GM06990 (cell line): ENCODE measurements at regions not wholly inside any gene's neighbourhood (a gene's known extent, or its start where the extent isn't known, plus 50 kb on each side); places are given as distances from the start of the nearest gene placed in this dataset.
"Not testable (repeated sequence)": the region's sequence is repeated elsewhere in the genome, so short reads cannot be mapped to it uniquely, and the experiment has no call there.

ENCODE experiments used
- DNase-seq: peaks from one replicate; pipeline ENCODE4 v3.0.0-alpha.2; 2011; ENCODE audit not compliant: insufficient read length; ENCODE audit errors: extremely low read depth
- H3K27me3 ChIP-seq: replicated peaks from 2 replicates; pipeline ENCODE4 v1.6.0; 2011; ENCODE audit warnings: low read length; ENCODE audit not compliant: control insufficient read depth, insufficient read depth
- H3K36me3 ChIP-seq: 2 replicates; pipeline ENCODE4 v1.5.1; 2011; ENCODE audit warnings: low read length; ENCODE audit not compliant: control insufficient read depth, insufficient read depth
- H3K4me3 ChIP-seq: replicated peaks from 2 replicates; pipeline ENCODE4 v1.5.1; 2011; ENCODE audit warnings: low read depth, mild to moderate bottlenecking, control low read depth, low read length
- TF ChIP-seq, protein P1 (sequence below): IDR thresholded peaks from 2 replicates; pipeline ENCODE4 v1.5.1; 2011; ENCODE audit warnings: low read length, control low read depth, mild to moderate bottlenecking, inconsistent platforms; ENCODE audit not compliant: insufficient read depth, poor library complexity, severe bottlenecking

DNA sequence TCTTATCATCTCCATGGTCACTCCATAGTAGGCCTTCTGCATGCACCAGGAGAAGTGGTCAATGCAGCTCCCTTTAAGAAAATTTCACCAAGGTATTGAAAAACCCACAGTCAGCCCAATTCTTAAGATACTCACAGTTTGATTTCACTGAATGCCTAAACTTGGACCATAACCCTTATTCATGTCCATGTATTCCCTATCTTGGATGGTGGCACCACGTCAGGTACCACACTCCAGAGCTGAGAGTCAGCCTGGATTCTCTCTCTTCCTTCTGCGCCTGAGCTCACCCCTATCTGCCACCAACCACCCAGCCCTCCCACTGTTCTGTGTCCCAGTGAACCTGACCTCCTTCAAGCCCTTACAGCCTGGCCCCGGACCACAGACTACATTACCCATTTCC lies 183.2 kb upstream of the NR2F2 start:
- H3K27me3 ChIP-seq, result no peaks in the 10 kb centered on the region
- TF ChIP-seq, protein P1, sequence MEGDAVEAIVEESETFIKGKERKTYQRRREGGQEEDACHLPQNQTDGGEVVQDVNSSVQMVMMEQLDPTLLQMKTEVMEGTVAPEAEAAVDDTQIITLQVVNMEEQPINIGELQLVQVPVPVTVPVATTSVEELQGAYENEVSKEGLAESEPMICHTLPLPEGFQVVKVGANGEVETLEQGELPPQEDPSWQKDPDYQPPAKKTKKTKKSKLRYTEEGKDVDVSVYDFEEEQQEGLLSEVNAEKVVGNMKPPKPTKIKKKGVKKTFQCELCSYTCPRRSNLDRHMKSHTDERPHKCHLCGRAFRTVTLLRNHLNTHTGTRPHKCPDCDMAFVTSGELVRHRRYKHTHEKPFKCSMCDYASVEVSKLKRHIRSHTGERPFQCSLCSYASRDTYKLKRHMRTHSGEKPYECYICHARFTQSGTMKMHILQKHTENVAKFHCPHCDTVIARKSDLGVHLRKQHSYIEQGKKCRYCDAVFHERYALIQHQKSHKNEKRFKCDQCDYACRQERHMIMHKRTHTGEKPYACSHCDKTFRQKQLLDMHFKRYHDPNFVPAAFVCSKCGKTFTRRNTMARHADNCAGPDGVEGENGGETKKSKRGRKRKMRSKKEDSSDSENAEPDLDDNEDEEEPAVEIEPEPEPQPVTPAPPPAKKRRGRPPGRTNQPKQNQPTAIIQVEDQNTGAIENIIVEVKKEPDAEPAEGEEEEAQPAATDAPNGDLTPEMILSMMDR, result no peak

DNA sequence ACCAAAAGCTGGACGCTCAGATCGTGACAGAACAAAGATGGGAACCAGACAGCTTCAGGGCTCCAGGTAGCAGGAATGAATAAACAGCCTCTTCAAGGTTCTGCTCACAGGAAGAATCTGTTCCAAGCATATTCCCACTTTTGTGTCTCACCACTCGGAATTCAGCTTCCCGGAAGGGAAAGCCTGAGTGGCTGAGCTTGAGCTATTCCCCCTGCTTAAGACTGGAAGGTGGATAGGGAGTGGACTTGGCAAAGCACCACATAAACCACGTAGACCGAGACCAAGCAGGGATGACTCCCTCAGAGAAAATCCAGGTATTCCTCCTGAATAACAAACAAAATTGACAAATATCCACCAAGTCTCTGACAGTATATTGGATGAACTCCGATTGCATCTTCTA lies 180.2 kb upstream of the NR2F2 start:
- Histone ChIP-seq H3K4me3 (no peak overlapping the region), H3K27me3 (no peaks in the 10 kb centered on the region), H3K36me3 (no peaks in the 10 kb centered on the region)
- TF ChIP-seq, protein P1, result no peak
- DNase-seq, result no peak

More for the DNA sequence above, 183.2 kb upstream of the NR2F2 start:
- Histone ChIP-seq H3K36me3 (no peaks in the 10 kb centered on the region), H3K4me3 (no peak overlapping the region)
- DNase-seq, result no peak

DNA sequence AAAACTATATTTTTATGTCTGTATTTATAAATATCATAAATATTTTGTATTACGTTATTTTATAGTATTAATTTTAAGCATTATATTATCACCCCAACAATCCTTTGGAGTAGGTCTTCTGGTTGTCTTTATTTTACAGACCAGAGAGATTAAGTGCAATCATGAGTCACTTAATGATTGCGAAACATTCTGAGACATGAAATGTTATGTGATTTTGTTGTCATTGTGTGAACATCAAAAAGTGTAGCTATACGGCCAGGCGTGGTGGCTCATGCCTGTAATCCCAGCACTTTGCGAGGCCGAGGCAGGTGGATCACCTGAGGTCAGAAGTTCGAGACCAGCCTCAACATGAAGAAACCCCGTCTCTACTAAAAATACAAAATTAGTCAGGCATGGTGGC lies 178.8 kb upstream of the NR2F2 start:
- not testable (repeated sequence) for H3K27me3 ChIP-seq, DNase-seq, H3K36me3 ChIP-seq, H3K4me3 ChIP-seq

DNA sequence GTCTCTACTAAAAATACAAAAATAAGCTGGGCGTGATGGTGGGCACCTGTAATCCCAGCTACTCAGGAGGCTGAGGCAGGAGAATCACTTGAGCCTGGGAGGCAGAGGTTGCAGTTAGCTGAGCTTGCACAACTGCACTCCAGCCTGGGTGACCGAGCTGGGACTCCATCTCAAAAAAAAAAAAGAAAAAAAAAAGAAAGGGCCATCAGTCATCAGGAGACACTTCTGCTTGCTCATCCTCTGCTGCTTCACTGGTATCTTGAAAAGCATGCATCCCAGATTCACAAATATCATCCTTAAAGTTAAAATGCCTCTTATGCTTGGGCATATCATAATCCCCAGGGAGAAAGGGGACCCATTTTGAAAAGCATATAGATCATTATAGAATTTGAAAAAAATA lies 176.6 kb upstream of the NR2F2 start:
- no peak for DNase-seq
- no peaks in the 10 kb centered on the region for H3K27me3 ChIP-seq
- H3K36me3 ChIP-seq, result no peaks in the 10 kb centered on the region
- H3K4me3 ChIP-seq, result no peak overlapping the region
- TF ChIP-seq, protein P1, result no peak

DNA sequence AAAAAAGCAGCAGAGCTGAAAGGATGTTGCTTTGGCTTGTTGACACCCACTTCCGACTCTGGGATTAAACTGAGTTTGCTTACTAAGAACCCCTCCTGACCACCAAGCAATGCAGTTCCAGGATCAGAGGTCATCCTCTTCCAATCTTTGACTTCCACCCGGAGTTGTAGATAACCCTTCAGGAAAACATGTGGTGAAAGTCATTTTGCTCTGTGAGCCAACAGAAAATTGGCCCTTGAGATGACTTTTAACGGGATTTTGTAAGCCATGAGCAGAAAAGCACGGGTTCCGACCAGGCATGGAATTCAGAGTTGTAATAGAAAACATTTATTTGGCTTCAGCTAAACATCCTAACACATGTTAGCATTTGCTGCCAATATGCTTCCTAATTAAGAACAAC lies 171.6 kb upstream of the NR2F2 start:
- DNase-seq, result no peak
- Histone ChIP-seq H3K4me3 (no peak overlapping the region), H3K27me3 (no peaks in the 10 kb centered on the region), H3K36me3 (no peaks in the 10 kb centered on the region)
- TF ChIP-seq, protein P1, result no peak

DNA sequence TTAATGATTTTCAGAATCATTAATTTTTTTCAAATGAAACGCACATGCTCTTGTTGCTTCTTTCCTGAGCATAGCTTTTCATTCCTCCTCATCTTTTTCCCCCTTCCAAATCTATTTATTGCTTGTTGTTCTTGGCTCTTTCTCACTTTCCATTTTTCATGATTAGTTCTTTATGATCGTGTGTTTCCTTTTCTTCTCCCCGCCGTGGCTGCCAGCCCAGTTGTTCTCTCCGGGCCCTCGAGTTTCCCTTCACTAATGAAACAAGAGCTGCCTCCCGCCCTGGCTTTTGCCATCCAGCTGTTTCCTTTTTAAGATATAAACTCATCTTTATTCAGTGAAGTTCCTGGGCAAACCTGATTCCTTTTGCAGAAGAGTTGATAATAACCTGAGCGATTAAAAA lies 170.2 kb upstream of the NR2F2 start:
- DNase-seq, result no peak
- Histone ChIP-seq H3K4me3 (no peak overlapping the region), H3K36me3 (no peaks in the 10 kb centered on the region), H3K27me3 (no peaks in the 10 kb centered on the region)
- TF ChIP-seq, protein P1, result no peak

DNA sequence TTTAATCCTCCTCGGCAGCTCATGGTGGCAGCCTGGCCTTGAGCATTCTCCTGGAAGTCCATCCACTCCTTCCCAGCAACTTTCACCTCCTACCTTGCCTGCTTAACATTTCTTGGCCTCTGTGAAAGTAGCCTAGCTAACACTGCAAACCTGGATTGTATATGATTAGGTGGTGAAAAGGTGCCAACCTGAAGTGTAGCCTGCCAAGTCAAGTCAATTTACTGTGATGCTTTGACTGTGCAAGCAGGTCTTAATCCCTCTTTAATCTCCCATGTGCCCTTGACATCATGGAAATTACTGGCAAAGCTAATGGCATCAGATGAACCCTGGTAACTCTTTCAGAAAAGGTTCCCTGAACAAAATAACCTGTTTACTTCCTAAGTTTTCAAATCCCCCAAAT lies 169.7 kb upstream of the NR2F2 start:
- TF ChIP-seq, protein P1, result no peak
- Histone ChIP-seq H3K27me3 (no peaks in the 10 kb centered on the region), H3K36me3 (no peaks in the 10 kb centered on the region), H3K4me3 (no peak overlapping the region)
- DNase-seq, result no peak
